ENCODE measurements at regions not wholly inside any gene's neighbourhood (a gene's known extent, or its start where the extent isn't known, plus 50 kb on each side); places are given as distances from the start of the nearest gene placed in this dataset.

DNA sequence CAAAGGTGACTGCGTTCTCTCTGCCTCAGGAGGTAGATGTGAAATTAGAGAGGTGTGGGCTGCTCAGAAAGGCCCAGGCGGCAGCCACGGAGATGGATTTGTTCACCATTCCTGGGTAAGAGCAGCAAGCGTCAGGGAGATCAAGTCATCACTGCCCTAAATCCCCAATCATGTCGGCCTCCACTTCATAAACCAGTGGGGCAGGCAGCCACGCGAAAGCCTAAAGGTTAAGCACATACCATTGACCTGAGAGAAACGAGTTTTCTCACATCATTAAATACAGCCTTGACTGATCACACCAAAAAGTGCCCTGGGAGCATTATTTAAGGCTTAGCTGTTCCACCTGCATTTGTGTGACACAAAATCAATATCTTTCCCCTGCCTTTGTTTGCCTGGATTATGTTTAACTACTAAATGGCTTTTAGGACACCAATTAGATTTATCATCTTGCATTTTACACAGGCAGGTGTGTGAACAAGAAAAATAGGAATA lies 50.7 kb upstream of the FOXB1 start:
- ATAC-seq = no peak
- intact Hi-C loops (cut with DNase I) = no loop called here
- no peak for DNase-seq (ENCODE audit: missing footprints)

DNA sequence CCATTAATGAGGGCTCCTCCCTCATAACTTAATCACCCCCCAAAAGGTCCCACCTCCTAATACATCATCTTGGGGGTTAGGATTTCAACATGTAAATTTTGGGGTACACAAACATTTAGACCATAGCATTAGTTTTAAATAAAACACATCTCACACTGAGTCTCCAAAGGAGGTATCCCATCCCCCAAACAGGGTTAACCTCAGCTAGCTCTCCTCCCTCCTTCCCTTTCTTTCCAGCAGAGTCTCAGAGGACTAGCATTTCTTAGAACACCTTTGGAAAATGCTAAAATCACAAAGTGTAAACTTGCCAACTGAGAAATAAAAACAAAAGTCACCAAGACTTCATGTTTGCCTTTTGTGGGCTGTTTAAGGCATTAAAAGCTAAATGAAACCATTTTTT lies 51.2 kb upstream of the FOXB1 start:
- intact Hi-C loops (cut with DNase I) = no loop called here
- DNase-seq (ENCODE audit: missing footprints) (no peak), ATAC-seq (no peak)

DNA sequence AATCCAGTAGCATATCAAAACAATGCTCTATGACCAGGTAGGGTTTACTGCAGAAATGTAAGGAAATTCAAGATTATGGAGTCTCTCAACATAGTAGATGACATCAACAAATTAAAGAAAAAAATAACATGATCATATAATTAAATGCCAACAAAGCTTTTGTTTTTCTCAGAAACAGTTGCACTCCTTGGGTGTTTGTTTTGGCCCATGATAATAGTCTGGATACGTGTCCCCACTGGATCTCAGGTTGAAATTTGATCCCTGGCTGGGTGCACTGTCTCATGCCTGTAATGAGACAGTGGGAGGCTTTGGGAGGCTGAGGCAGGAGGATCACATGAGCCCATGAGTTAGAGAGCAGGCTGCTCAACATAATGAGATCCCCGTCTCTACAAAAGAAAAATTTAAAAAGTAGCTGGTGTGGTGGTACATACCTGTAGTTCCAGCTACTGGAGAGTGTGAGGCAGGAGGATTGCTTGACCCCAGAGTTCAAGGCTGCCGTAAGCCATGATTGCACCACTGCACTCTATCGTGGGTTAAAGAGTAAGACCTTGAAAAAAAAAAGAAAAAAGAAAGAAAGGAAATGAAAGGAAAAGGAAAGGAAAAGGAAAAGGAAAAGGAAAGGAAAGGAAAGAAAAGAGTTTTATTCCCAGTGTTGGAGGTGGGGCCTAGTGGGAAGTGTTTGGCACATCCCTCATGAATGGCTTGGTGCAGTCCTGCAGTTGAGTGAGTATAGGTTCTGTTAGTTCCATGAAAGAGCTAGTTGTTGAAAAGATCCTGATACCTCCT lies 53.3 kb upstream of the FOXB1 start:
- intact Hi-C loops (cut with DNase I) = no loop called here
- no peak for ATAC-seq
- DNase-seq (ENCODE audit: missing footprints) = no peak

DNA sequence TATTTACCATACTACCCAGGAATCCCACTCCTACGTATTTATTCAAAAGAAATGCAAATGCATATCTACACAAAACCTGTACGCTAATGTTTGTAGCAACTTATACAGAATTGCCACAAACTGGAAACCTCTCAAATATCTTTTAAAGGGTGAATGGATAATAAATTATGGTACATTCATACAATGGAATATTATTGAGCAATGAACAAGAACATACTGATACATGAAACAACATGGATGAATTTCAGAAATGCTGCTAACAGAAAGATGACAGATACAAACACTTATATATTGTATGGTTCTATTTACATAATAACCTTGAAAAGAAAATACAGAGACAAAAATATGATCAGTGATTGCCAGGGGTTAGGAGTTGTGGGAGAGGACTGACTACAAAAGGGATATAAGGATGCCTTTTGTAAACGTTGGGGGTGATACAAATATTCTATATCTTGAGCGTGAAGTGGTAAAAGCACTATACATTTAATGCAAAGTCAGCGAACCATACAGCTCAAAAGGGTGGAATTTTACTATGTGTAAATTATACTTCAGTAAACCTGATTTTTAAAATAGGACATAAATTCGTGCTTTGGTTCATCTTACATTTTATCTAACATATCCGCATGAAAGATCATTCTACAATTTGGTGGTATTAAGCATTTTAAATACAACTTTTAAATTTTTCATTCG lies 55.0 kb upstream of the FOXB1 start:
- intact Hi-C loops (cut with DNase I) = no loop called here
- ATAC-seq = no peak
- DNase-seq (ENCODE audit: missing footprints) = no peak

DNA sequence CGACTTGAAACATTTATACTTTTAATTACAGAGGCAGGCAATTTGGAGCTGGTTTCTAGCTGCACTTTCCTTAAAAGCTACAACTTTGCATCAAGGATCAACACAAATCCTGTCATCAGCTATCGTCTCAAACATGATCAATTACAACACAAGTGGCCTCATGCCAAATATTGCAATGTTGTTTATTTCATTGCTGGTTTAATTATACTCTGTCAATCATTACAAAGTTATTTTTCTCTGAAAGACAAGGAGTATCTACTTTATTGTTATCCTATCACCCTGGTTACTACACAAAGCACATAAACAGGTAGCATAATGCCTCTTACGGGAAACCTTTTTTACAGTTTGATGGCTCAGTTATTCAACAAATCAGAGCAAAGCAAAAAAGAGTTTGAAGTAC lies 58.0 kb upstream of the FOXB1 start:
- DNase-seq (ENCODE audit: missing footprints) (no peak), ATAC-seq (no peak)
- intact Hi-C loops (cut with DNase I) = no loop called here

DNA sequence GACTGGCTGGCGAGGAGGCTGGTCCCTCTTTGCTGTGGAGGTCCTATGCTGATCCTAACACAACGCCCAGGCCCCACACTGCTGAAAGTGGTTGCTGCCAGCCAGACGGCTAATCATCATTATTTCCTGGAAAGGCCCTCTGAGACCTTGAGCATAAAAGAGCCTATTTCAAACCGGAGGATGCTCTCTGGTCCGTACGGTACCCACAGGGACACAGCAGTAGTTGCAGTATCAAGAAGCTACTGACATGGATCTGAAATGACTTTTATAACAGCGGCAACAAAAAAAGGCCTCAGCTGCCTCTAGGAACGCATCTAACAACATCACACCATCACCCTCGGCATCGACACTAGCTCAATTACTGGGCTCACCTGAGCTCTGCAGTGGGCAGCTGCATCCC lies 59.1 kb upstream of the FOXB1 start:
- intact Hi-C loops (cut with DNase I) = no loop called here
- ATAC-seq (no peak), DNase-seq (ENCODE audit: missing footprints) (no peak)

DNA sequence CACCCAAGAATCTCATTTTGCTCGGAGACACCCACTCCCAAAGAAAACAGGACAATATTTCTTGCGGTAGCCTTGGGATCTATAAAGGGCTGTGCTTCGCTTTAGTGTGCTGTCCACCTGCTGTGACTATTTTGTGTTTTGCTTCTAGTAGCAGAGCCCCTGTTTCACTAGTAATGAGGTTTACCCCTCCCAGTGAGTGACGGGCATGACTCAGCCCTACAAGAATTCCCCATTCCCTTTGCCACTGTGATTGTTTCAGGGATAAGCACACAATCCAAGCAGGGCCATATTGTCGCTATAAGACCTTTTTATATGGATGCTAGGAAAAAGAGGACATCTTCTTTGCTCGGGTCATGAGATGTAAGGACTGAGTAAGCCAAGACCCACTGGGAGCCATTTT lies 62.5 kb upstream of the FOXB1 start:
- ATAC-seq (no peak), DNase-seq (ENCODE audit: missing footprints) (no peak)
- intact Hi-C loops (cut with DNase I) = no loop called here

DNA sequence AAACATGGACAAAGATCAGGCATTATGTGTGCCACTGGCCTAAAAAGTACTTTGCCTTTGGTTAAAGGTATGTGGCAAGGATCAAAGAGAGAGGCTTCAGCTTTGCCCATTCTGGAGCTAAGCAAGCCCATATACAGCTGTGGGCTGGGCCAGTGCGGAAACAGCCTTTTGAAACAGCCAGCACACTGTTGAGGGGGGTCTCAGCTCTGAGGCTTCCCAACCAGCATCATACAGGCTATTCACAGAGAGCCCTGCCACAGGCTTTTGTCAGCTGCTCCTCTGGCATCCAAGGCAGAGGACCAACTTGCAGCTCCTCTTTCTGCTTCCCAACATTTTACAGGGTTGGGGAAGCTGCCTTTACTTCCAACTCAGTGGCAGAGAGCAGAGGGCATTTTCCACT lies 63.2 kb upstream of the FOXB1 start:
- intact Hi-C loops (cut with DNase I) = no loop called here
- DNase-seq (ENCODE audit: missing footprints) (no peak), ATAC-seq (no peak)

DNA sequence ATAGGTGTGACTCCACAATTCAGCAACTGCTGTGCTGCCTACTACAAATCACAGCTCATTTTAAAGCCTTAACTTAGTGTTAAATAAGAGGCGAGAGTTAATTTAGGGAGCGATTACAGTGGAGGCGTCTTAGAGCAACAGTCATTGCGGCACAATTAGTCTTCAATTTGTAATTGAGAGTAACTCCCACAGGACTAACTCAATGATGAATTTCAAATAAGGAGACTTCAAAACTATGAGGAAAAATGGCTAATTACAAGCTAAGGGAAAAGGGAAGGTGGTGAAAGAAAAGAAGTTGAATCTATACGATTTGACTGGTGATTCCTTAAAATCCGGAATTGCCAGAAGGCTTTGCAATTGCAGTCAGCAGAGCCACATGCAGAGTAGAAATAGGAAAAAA lies 63.7 kb upstream of the FOXB1 start:
- ATAC-seq (no peak), DNase-seq (ENCODE audit: missing footprints) (no peak)
- intact Hi-C loops (cut with DNase I) = no loop called here

DNA sequence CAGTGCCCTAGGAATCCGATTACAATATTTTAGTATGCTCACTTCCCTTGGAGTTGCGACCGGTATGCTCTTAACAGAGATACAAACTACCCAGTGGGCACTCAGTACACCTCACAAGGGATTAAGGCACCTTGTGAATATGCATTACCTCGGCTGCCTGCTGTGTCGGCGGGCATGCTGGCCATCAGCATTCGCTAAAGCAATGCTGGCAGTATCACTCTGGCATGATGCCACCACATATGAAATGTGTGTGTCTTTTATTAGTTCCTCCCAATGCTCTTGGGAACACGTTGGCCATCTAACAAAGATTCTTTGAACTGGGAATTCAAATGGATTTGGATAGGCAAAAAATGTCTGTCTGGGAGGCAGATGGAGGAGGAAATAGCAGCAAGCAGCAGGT lies 67.4 kb upstream of the FOXB1 start:
- DNase-seq (ENCODE audit: missing footprints) (no peak), ATAC-seq (no peak)
- intact Hi-C loops (cut with DNase I) = no loop called here

DNA sequence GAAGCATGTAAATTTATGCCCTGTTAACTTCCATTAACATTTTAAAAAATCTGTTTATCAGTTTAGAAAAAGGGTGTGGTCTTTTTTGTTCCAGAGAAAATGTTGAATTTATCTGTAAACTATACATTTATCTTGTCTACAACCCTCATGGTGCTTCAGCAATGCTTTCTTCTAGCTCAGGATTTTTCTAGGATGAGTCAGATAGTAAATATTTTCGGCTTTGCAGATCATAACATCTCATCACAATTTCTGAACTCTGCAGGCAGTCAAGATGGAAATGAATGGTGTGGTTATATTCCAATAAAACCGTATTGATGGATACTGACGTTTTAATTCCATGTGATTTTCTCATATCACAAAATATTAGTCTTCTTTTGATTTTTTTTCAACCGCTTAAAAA lies 70.5 kb upstream of the FOXB1 start:
- DNase-seq (ENCODE audit: missing footprints) (no peak), ATAC-seq (no peak)
- intact Hi-C loops (cut with DNase I) = no loop called here

DNA sequence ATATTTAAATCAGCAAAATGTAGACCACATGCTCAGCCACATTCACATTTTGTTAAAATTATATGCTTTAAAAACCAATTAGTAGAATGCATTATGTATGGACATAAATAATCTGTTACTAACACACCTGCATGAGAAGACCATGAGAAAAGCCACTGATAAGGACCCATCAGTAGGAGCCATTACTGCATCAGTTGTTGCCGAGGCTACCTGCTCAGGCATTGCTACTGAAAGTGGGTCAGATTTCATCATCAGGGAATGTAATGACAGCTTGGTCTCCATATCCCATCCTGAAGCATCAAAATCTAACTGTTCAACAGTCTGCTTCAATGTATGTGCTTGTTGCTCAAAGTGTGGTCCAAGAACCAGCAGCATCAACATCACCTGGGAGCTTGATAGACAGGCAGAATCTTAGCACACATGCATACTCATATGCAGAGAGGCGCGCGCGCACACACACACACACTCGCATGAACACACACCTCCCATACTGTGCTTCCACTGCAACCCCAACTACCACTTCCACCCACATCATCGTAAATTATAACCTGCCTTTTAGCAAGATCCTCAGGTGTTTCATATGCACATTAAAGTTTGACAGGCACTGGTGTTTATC lies 72.4 kb upstream of the FOXB1 start:
- ATAC-seq = no peak

DNA sequence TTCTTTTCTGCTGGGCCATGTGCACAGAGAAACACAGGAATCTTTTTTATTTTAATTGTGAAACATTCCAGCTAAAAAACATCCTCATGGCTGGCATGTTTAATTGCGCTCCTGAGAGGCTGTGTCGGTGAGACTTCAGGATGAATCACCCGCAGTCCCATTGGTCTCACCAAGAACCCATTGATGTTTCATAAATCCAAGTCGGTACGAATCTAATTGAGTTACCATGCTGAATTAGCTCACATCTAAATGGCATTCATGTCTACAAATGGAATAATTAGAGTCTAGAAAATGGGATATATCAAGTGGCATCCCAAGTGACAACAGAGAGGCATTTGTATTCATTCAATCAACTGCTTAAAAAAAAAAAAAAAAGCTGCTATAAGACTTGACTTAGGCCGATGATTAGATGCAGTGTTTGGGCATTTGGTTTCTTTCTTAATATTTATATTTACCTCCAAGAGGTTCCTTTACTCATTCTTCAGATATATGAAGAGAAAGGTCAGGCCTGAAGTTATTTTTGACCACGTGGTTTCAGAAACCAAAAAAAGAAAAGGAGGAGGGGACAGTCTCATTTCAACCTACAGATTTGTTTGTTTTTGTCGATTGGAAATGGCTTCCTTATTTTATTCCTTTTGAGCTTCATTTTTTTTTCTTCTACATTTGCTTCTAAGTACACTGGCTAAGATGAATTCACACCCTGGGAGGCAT lies 79.1 kb upstream of the FOXB1 start:
- DNase-seq (ENCODE audit: missing footprints) = no peak
- ATAC-seq = no peak
- intact Hi-C loops (cut with DNase I) = no loop called here

More for the DNA sequence above, 72.4 kb upstream of the FOXB1 start:
- intact Hi-C loops (cut with DNase I) = no loop called here
- no peak for DNase-seq (ENCODE audit: missing footprints)

DNA sequence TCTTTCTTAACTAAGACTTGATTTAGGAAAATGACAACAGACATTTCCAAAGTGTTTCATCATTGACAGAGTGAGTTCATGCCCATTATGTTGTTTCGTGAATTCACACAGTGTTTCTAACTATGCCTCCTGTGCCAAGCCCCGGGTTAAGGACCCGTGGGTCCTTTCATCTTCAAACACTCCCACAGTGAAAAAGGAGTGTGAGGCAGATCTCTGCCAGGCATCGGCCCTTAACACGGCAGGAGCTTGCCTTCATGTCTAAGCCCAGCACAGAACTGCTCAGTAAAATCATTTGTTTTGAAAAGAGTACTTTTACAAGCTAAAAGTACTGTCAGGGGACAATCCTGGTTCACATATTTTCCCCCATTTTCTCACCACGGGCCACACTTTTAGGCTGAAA lies 80.0 kb upstream of the FOXB1 start:
- ATAC-seq = no peak
- no peak for DNase-seq (ENCODE audit: missing footprints)
- intact Hi-C loops (cut with DNase I) = no loop called here

DNA sequence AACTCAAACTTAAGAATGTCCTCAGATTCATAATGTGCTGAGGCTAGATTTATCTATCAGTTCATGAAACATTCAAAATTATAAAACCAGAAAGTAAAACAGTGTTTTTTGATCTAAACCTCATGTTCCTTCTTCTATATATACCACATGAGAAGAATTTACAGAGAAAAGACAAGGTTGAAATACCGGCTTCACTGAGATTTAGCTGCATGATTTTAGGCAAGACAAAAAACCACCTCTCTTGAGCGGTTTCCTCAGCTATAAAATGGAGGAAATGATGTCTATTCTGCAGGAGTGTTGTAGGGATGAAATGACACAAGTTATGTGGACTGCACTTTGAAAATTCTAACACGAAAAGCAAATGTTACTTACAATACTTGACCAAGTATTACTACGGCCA lies 80.6 kb upstream of the FOXB1 start:
- no peak for ATAC-seq
- no peak for DNase-seq (ENCODE audit: missing footprints)
- intact Hi-C loops (cut with DNase I) = no loop called here

DNA sequence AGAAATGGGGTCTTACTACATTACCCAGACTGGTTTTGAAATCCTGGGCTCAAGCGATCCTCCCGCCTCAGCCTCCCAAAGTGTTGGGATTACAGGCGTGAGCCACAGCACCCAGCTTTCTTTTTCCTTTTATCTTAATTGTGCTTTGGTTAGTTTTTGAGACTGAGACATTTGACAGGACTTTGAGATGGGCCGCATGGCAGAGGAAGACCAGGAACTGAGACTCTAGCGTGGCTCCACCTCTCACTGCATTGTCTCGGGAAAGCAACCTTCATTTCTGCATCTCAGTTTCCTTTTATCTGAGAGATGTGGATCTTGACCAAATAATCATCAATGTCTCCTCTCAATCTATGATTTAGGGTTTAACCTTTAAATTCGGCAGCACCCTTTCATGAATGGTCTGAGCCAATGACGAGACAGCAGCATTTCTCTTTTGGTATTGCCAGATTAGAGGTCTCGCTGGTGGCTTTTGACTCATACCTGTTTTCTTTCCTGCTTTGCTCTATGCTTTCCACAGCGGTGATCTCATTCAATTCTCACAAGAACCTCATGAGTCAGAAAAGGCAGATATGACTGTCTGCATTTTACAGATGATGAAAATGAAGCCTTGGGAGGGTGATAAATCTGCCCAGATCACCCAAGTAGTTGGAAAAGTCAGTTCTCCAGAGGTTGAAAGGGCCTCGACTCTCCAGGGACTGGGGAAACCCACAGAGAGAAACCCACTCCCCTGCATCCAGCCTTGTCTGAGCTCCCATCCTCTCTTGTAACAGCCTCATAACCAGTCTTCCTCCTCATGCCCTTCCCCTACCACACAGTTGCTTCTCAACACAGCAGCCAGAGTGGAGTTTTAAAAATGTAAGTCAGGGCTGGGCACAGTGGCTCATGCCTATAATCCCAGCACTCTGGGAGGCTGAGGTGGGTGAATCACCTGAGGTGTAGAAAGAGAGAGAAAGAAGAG lies 84.8 kb upstream of the FOXB1 start:
- intact Hi-C loops (cut with DNase I) = loop anchor here (5.0 kb wide), 1 partner anchor 408 kb away; no protein-coding TSS in a partner anchor
- DNase-seq (ENCODE audit: missing footprints) = no peak
- no peak for ATAC-seq

DNA sequence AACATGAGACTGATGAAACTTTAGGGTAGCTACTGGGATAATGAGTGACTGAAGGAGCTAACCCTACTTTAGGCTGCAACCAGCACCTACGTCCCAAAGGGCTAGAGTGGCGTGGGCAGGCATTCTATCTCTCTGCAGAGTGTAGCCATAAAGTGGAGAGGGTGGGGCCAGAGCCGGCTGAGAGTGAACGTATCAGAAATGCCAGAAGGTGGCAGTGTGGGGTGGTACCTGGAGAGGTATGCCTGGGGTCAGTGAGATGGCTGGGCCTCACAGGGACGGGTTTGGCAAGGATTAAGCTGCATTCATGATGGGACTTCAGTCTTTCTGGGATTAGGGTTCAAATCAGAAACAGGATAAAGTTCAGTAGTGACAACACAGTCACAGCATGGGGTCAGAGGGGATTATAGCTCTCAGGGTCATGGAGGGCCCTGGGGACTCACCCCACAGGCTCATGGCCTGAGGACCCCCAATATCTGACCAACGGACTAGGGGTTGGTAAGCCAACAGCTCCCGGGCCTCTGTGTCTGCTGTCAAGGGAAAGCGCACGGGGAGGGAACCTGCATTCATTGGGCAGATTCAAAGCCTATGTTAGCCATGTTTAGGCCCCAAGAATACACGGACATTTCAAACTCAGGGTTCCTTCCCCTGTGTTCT lies 86.5 kb upstream of the FOXB1 start:
- DNase-seq (ENCODE audit: missing footprints) (no peak), ATAC-seq (peak; percentile 52)
- intact Hi-C loops (cut with DNase I) = loop anchor here (5.0 kb wide), 1 partner anchor 410 kb away; no protein-coding TSS in a partner anchor

DNA sequence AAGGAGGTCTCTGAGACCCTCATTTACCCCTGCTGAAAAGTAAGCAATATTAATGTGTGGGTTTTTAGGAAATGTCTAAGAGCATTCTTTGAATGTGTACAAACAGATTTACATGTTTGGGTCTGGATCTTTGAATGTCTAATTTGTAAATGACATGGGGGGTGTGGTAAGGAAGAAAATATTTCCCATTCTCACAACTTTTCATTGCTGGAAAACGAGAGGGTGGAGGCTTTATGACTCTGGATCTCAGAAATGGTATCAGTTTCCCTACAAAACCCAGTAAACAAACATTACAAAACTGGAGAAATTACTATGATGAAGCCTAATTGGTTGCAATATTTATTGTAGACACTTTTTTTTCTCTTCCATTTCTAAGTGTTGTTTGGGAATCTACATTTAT lies 98.1 kb upstream of the FOXB1 start:
- DNase-seq (ENCODE audit: missing footprints) (no peak), ATAC-seq (no peak)
- intact Hi-C loops (cut with DNase I) = no loop called here
